ENCODE measurements at regions not wholly inside any gene's neighbourhood (a gene's known extent, or its start where the extent isn't known, plus 50 kb on each side); places are given as distances from the start of the nearest gene placed in this dataset.

DNA sequence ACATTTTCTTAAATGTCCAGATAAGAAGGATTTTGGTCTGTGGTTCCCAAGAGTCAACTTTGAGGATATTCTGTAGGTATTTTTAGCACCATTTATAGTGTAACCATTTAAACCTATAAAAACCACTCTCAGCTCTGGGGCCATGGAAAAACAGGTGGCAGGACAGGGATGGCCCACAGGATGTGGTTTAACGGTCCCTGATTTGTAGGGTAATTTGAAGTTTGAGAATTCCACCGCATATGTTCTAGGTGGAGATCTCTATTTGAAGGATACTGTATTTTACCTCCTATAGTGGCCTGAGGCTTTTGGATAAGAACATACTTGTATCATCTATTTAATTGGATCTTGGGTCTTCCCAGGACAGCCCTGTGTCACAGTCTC, 62.4 kb upstream of the IGLL5 start:
- no peak for TF ChIP-seq POLR2AphosphoS5 (IDR thresholded peaks at IDR 0.05; ENCODE audit: low read depth, low read length)
- no peak for TF ChIP-seq TAF1 (IDR thresholded peaks at IDR 0.05; ENCODE audit: borderline replicate concordance, low read depth, low read length)
- TF ChIP-seq POLR2A (IDR thresholded peaks at IDR 0.05; ENCODE audit: low read depth, low read length): no peak

Measured in GM12892 (cell line).